ENCODE measurements at regions not wholly inside any gene's neighbourhood (a gene's known extent, or its start where the extent isn't known, plus 50 kb on each side); places are given as distances from the start of the nearest gene placed in this dataset.
A peak's percentile ranks its signal among the peaks of the same experiment; 100 is the strongest.

DNA sequence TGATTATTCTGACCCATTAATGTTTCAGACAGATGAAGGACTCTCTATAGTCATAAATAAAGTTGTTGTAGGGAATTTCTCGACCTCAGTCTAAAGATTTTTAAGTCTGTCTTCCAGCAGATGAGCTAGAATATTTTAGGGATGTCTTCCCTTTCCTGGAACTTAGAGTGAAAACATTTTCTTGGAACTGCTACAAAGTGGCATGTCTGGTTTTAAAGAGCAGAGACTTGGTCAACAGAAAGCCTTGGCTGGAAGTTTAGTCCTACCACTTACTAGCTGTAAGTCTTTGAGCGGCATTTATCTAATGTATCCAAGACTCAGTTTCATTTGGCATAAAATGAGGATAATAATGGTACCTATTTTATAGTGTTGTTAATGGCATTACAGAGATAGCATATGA is 120.0 kb upstream of the TGFBR2 start:
- DNase-seq, result no peak
- H3K36me3 ChIP-seq (ENCODE audit: control insufficient read depth in 4 of 4, insufficient read depth in 4 of 4, low read length in 3 of 4), result no peaks in the 10 kb centered on the region
- H3K9me3 ChIP-seq (ENCODE audit: control extremely low read depth in 1 of 5, control insufficient read depth in 4 of 5, insufficient read depth in 2 of 5, low read depth in 1 of 5, low read length in 4 of 5), result peaks cover 0 to 5% (median 4%) of the 10 kb centered on the region in 5 experiments
- H3K4me1 ChIP-seq (ENCODE audit: control extremely low read depth in 1 of 4, control insufficient read depth in 4 of 4, insufficient read depth in 4 of 4, low read length in 3 of 4), result no peaks in the 10 kb centered on the region
- no peaks in the 10 kb centered on the region for H3K27me3 ChIP-seq (replicated peaks in 2 of 5; ENCODE audit: control insufficient read depth in 4 of 5, insufficient read depth in 5 of 5, low read length in 4 of 5)
- H3K4me3 ChIP-seq (ENCODE audit: control insufficient read depth in 1 of 7, extremely low read depth in 1 of 7, insufficient read depth in 4 of 7, low read depth in 2 of 7, low read length in 6 of 7), result no peak overlapping the region
- no CpG with 5 or more reads among the region's 2 CpGs for WGBS (ENCODE audit: insufficient coverage)
- CTCF ChIA-PET, result no interaction called here
- H3K27ac ChIP-seq (ENCODE audit: insufficient read depth in 1 of 2, low read depth in 1 of 2, low read length in 2 of 2, poor library complexity in 1 of 2, severe bottlenecking in 2 of 2), result no peak overlapping the region
- POLR2A ChIA-PET, result no interaction called here

DNA sequence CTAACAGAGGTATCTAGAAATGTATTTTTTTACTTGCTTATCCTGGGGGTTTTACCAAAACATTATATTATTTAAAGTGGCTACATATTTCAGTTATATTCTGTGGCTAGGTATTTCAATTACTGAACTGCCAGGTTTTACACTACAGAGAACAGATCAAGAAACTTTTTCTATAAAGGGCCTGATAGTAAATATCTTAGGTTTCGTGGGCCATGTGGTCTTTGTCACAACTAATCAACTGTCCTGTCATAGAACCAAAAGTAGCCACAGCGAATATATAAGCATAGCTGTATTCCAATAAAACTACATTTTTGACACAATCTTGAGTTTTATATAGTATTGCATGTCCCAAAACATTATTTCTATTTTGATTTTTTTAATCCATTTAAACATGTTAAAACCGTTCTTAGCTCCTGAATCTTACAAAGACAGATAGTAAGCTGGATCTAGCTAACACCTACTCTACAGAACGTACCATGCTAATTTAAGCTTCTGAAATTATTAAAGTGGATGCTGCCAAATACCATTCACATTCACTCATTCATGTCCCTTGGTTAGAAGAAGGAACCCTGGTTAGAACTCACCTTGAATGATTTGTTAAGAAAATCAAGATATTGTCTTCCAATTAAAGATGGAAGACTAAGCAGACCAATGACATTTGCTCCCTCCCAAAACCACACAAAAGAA is 118.2 kb upstream of the TGFBR2 start:
- WGBS (ENCODE audit: insufficient coverage), result no CpG with 5 or more reads among the region's 4 CpGs
- Histone ChIP-seq H3K36me3 (ENCODE audit: control insufficient read depth in 4 of 4, insufficient read depth in 4 of 4, low read length in 3 of 4) (no peaks in the 10 kb centered on the region), H3K27me3 (replicated peaks in 2 of 5; ENCODE audit: control insufficient read depth in 4 of 5, insufficient read depth in 5 of 5, low read length in 4 of 5) (no peaks in the 10 kb centered on the region), H3K27ac (ENCODE audit: insufficient read depth in 1 of 2, low read depth in 1 of 2, low read length in 2 of 2, poor library complexity in 1 of 2, severe bottlenecking in 2 of 2) (no peak overlapping the region), H3K4me1 (ENCODE audit: control extremely low read depth in 1 of 4, control insufficient read depth in 4 of 4, insufficient read depth in 4 of 4, low read length in 3 of 4) (no peaks in the 10 kb centered on the region), H3K4me3 (ENCODE audit: control insufficient read depth in 1 of 7, extremely low read depth in 1 of 7, insufficient read depth in 4 of 7, low read depth in 2 of 7, low read length in 6 of 7) (no peak overlapping the region), H3K9me3 (ENCODE audit: control extremely low read depth in 1 of 5, control insufficient read depth in 4 of 5, insufficient read depth in 2 of 5, low read depth in 1 of 5, low read length in 4 of 5) (peaks cover 0 to 5% (median 4%) of the 10 kb centered on the region in 5 experiments)
- CTCF ChIA-PET, result interaction anchor here (0.5 to 1.2 kb wide), 2 partner anchors 11 to 21 kb away, joined by 3 read pairs; no protein-coding TSS in a partner anchor
- no peak for DNase-seq
- POLR2A ChIA-PET, result no interaction called here

DNA sequence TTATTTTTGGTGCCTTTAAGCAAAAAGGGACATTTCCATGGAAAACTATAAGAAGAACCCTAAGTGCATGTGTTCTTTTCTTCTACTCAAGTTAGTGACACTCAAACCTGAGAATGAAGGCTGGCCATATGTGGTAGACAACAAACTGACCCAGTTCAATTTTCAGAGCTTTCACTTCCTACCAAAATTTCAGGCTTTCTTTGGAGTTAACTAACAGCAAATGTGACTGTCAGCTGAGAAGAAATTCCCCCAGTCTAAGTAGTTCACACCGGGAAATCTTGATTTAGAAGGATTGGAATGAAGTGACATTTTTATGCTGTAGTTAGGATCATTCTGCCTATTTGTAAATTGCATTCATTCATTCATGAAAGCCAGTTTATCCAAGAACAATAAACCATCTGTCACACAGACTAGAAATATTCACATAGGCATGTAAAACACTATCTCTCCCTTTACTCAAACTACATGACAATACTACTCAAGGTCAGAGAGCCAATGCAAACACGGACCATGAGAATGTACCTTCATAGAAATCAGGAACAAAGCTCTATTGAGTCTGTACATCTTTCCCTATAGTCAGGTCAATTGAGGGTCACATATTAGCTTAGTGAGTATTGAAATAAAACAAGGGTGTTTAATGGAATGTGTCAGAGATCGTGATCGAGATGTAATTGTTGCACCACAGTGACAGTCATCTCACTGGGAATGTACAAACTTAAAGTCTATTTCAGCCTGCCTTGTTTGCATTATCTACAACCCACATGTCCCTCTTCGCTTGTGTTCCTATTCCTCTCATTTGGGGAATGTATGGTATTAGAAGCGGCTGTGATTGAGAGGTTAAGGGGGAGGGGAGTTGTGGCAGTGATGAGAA is 113.8 kb upstream of the TGFBR2 start:
- no peak for DNase-seq
- POLR2A ChIA-PET, result no interaction called here
- peaks cover 0 to 5% (median 4%) of the 10 kb centered on the region in 5 experiments for H3K9me3 ChIP-seq (ENCODE audit: control extremely low read depth in 1 of 5, control insufficient read depth in 4 of 5, insufficient read depth in 2 of 5, low read depth in 1 of 5, low read length in 4 of 5)
- no peak overlapping the region for H3K4me3 ChIP-seq (ENCODE audit: control insufficient read depth in 1 of 7, extremely low read depth in 1 of 7, insufficient read depth in 4 of 7, low read depth in 2 of 7, low read length in 6 of 7)
- CTCF ChIA-PET, result no interaction called here
- H3K36me3 ChIP-seq (ENCODE audit: control insufficient read depth in 4 of 4, insufficient read depth in 4 of 4, low read length in 3 of 4), result no peaks in the 10 kb centered on the region
- peaks cover 2 to 19% (median 6%) of the 10 kb centered on the region in 4 experiments for H3K4me1 ChIP-seq (ENCODE audit: control extremely low read depth in 1 of 4, control insufficient read depth in 4 of 4, insufficient read depth in 4 of 4, low read length in 3 of 4)
- no peak overlapping the region for H3K27ac ChIP-seq (ENCODE audit: insufficient read depth in 1 of 2, low read depth in 1 of 2, low read length in 2 of 2, poor library complexity in 1 of 2, severe bottlenecking in 2 of 2)
- WGBS (ENCODE audit: insufficient coverage), result no CpG with 5 or more reads among the region's 6 CpGs
- no peaks in the 10 kb centered on the region for H3K27me3 ChIP-seq (replicated peaks in 2 of 5; ENCODE audit: control insufficient read depth in 4 of 5, insufficient read depth in 5 of 5, low read length in 4 of 5)

DNA sequence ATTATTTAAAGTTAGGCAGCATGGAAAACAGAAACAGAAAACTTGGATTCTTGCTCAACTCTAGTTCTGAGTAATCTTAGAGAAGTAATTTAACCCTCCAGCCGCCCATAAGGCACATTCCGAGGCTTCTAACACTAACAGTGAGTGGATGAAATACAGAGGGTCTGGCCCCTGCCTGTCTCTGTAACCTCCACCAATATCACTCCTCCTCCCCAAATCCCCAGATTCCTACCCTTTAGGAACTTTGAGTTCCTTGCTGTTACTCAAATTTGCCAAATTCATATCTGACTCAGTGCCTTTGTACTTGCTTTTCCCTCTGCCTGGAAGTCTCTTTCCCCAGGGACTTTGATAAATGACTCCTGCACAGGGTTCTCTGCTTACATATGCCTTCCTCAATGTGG is 112.5 kb upstream of the TGFBR2 start:
- POLR2A ChIA-PET, result no interaction called here
- Histone ChIP-seq H3K4me3 (ENCODE audit: control insufficient read depth in 1 of 7, extremely low read depth in 1 of 7, insufficient read depth in 4 of 7, low read depth in 2 of 7, low read length in 6 of 7) (no peak overlapping the region), H3K4me1 (ENCODE audit: control extremely low read depth in 1 of 4, control insufficient read depth in 4 of 4, insufficient read depth in 4 of 4, low read length in 3 of 4) (peaks cover 2 to 19% (median 6%) of the 10 kb centered on the region in 4 experiments), H3K36me3 (ENCODE audit: control insufficient read depth in 4 of 4, insufficient read depth in 4 of 4, low read length in 3 of 4) (no peaks in the 10 kb centered on the region), H3K9me3 (ENCODE audit: control extremely low read depth in 1 of 5, control insufficient read depth in 4 of 5, insufficient read depth in 2 of 5, low read depth in 1 of 5, low read length in 4 of 5) (peaks cover 0 to 2% (median 0%) of the 10 kb centered on the region in 5 experiments), H3K27me3 (replicated peaks in 2 of 5; ENCODE audit: control insufficient read depth in 4 of 5, insufficient read depth in 5 of 5, low read length in 4 of 5) (no peaks in the 10 kb centered on the region), H3K27ac (ENCODE audit: insufficient read depth in 1 of 2, low read depth in 1 of 2, low read length in 2 of 2, poor library complexity in 1 of 2, severe bottlenecking in 2 of 2) (no peak overlapping the region)
- CTCF ChIA-PET, result no interaction called here
- DNase-seq, result no peak
- WGBS (ENCODE audit: insufficient coverage), result 94% methylated on average over 2 of the region's 2 CpGs

DNA sequence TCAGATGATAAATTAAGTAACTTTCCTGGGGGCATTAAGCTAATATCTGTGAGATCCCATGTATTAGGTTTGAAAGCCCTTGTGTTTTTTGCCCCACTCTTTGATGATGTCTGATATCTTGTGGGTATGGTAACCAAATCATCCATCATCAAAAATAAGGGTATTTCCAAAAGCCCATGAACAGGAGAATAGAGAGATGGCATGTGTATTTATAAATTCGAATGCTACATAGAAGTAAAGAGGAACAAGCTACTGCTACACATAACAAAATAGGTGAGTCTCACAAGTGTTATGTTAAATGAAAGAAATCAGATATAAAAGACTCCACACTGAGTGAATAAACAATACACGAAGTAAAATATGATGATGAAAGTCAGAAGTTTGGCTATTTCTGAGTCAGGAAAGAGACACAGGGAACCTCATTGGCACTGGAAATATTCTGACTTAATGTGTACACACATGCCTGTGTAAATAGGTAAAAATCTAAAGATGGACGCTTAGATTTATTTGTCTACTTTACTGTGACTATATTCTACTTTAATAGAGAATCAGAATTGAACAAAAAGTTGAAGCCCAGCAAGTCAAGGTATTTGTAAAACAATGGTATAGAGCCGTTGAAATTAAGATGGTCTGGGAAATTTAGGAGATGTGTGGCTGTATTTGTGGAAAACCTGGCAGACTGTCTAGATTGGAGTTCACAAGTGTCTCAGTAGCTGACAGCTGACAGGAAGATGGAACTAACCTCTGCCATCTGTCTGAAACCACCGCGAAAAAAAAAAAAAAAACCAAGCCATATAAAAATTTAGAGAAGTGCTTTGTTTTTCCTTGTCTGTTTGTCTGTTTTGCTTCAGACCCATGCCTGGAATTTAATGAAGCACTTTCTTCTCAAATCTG is 111.0 kb upstream of the TGFBR2 start:
- DNase-seq, result peak; percentile 7 to 60 (median 58)
- peaks cover 2 to 19% (median 6%) of the 10 kb centered on the region in 4 experiments for H3K4me1 ChIP-seq (ENCODE audit: control extremely low read depth in 1 of 4, control insufficient read depth in 4 of 4, insufficient read depth in 4 of 4, low read length in 3 of 4)
- no peak overlapping the region for H3K27ac ChIP-seq (ENCODE audit: insufficient read depth in 1 of 2, low read depth in 1 of 2, low read length in 2 of 2, poor library complexity in 1 of 2, severe bottlenecking in 2 of 2)
- POLR2A ChIA-PET, result no interaction called here
- 71% methylated on average over 1 of the region's 6 CpGs for WGBS (ENCODE audit: insufficient coverage)
- H3K36me3 ChIP-seq (ENCODE audit: control insufficient read depth in 4 of 4, insufficient read depth in 4 of 4, low read length in 3 of 4), result no peaks in the 10 kb centered on the region
- no peaks in the 10 kb centered on the region for H3K9me3 ChIP-seq (ENCODE audit: control extremely low read depth in 1 of 5, control insufficient read depth in 4 of 5, insufficient read depth in 2 of 5, low read depth in 1 of 5, low read length in 4 of 5)
- H3K4me3 ChIP-seq (ENCODE audit: control insufficient read depth in 1 of 7, extremely low read depth in 1 of 7, insufficient read depth in 4 of 7, low read depth in 2 of 7, low read length in 6 of 7), result no peak overlapping the region
- H3K27me3 ChIP-seq (replicated peaks in 2 of 5; ENCODE audit: control insufficient read depth in 4 of 5, insufficient read depth in 5 of 5, low read length in 4 of 5), result no peaks in the 10 kb centered on the region
- CTCF ChIA-PET, result no interaction called here

DNA sequence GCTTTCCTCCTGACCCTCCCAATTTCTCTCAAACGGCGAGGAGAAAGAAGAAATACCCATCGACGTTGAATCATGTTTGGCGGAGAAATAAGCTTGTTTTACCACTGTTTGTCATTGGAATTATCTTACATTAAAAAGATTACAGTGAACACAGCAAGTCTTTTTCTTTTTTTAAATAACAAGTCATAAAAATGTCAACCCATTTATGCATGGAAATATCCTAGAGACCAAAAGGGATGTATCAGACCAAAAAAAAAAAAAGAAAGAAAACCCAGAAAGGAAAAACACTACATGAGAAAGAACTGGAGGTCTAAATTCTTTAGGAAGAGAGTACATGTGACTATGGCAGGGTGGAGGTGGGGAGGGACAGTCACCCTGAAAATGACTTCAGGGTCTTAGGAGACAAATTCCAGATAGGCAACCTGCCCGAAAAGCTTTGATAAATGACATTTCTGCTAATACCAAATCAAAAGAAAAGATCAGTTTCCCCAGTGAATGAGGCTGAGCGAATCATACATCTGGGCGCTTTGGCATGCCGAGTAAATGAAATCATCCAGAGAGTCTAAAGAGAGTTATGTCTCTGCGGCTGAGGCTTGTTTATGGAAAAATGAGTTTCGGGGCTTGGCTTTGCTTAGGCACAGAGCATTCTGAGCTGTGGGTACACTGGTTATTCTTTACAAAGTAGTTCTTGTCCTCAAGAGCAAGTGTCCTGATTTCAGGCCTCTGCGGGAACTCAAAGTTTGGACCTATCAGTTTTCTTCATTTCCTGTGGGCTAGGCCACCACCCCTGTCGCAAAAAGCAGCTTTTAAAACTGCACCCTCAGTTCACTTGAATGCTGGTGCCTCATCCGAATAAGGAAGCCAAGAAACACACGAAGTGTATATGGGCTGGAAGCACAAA is 110.1 kb upstream of the TGFBR2 start:
- no peak overlapping the region for H3K27ac ChIP-seq (ENCODE audit: insufficient read depth in 1 of 2, low read depth in 1 of 2, low read length in 2 of 2, poor library complexity in 1 of 2, severe bottlenecking in 2 of 2)
- CTCF ChIA-PET, result no interaction called here
- 95% methylated on average over 8 of the region's 15 CpGs for WGBS (ENCODE audit: insufficient coverage)
- no peaks in the 10 kb centered on the region for H3K27me3 ChIP-seq (replicated peaks in 2 of 5; ENCODE audit: control insufficient read depth in 4 of 5, insufficient read depth in 5 of 5, low read length in 4 of 5)
- no peak overlapping the region for H3K4me3 ChIP-seq (ENCODE audit: control insufficient read depth in 1 of 7, extremely low read depth in 1 of 7, insufficient read depth in 4 of 7, low read depth in 2 of 7, low read length in 6 of 7)
- DNase-seq, result no peak
- H3K36me3 ChIP-seq (ENCODE audit: control insufficient read depth in 4 of 4, insufficient read depth in 4 of 4, low read length in 3 of 4), result no peaks in the 10 kb centered on the region
- no peaks in the 10 kb centered on the region for H3K9me3 ChIP-seq (ENCODE audit: control extremely low read depth in 1 of 5, control insufficient read depth in 4 of 5, insufficient read depth in 2 of 5, low read depth in 1 of 5, low read length in 4 of 5)
- H3K4me1 ChIP-seq (ENCODE audit: control extremely low read depth in 1 of 4, control insufficient read depth in 4 of 4, insufficient read depth in 4 of 4, low read length in 3 of 4), result peaks cover 2 to 19% (median 6%) of the 10 kb centered on the region in 4 experiments
- POLR2A ChIA-PET, result interaction anchor here (1.1 kb wide), 1 partner anchor 192 kb away, joined by 3 read pairs; no protein-coding TSS in a partner anchor

Measured in common myeloid progenitor, CD34-positive (primary cell).